HG03064 (cell line): ENCODE measurements at regions not wholly inside any gene's neighbourhood (a gene's known extent, or its start where the extent isn't known, plus 50 kb on each side); places are given as distances from the start of the nearest gene placed in this dataset.
"Not testable (repeated sequence)": the region's sequence is repeated elsewhere in the genome, so short reads cannot be mapped to it uniquely, and the experiment has no call there.

Source experiments
- ATAC-seq: cut with Tn5 transposase; IDR thresholded peaks from one replicate; pipeline ENCODE4 v1.9.1; 2021; ENCODE audit warnings: low read depth; ENCODE audit not compliant: unreplicated experiment

DNA sequence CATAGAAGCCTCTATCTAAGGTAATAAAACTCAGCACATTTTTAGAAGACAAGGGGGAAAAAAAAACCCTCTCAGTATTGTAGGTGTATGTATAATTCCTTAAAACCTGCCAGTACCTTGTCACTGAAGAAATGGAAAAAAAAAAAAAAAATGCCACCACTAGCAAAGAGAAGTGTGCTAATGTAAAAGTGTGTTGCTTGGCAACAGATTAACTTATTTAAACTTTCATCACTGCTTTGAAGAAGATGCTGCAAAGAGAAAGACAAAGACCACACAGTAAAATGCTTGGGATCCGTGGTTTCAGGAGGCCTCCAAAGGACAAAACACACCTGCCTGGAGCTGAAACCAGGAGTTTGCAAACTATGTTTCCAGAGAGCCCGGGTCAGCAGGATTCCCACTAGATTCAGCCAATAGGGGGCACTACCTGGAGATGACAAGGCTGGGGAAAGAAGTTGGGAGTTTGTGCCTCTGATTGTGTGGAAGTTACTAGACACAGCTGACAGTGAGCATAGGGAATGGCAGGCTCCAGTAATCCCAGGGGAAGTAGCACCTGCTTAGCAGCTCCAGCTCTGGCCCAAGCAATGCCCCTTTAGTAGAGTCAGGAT is 169.1 kb upstream of the TRIB2 start:
- no peak for ATAC-seq

DNA sequence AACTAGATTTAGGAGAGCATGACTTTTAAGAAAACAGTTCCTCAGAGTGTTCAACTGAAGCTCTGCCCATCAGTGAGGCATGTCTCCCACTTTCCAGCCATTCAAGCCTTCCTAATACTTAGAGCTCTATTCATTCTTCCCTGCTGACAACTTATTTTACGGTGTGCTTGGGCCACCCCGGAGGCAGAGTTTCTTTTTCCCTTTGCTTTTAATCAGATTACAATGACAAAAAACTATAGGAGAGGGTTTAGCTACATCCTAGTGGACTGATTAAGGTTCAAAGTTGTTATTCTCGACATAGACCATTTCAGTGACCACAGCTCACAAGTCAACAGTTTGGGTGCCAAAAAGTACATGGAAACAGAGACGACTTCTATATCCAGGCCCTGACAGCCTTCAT is 167.8 kb upstream of the TRIB2 start:
- ATAC-seq: no peak

- ATAC-seq: no peak
Observed at GRCh38 chr2:12549641-12550040, 167.1 kb upstream of the TRIB2 start.

GRCh38 chr2:12552092-12552491 is 164.6 kb upstream of the TRIB2 start:
- ATAC-seq: no peak

DNA sequence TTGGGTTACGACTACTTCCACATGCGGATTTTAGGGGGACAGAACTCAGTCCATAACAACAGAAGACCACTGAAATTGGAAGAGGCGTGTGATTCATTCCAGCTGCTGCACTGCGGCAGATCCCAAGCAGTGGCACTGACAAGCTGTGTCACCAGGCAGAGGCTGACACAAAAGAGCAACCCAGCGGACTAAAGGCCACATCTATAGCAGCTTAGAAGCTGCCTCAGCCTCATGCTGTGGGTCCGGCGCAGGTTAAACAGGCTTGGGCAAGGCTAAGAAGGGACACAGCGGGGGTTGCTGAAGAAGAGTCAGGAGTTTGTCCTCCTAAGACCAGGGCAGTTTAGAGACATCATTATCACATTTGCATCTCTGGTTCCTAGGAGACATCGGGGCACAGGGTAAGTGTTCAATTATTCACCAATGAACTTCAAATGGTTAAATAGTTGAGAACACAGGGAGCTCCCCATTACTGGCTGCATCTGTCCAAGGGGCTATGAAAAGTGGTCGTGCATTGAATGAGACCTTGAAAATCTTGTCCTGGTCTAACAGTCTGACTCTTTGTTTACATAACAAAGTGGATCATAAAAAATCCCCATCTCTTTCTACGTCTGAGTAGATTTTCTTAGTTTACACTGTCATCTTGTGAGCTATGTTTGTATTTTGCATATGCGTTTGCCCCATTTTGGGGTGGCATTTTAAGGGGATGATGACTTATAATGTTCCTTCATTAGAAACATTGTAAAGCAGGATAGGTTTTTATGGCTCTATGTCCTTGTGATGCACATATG is 162.3 kb upstream of the TRIB2 start:
- no peak for ATAC-seq

- no peak for ATAC-seq
Observed at GRCh38 chr2:12555012-12555645, 161.6 kb upstream of the TRIB2 start.

GRCh38 chr2:12556762-12557161 is 160.0 kb upstream of the TRIB2 start:
- ATAC-seq: no peak

DNA sequence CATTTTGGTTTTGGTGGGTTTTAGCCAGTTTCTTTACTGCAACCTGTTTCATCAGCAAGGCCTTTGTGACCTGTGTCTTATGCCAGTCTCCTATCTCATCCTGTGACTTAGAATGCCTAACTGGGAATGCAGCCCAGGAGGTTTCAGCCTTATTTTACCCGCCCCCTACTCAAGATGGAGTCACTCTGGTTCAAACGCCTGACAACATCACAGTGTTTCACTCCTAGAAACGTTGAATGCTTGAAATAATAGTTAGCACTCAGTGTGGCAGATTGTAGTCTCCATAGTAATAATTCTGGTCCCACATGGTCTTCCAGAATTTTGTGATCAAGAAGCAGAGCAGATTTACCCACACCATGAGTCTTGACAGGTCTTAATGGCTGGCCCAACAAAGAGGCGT is 159.0 kb upstream of the TRIB2 start:
- no peak for ATAC-seq

DNA sequence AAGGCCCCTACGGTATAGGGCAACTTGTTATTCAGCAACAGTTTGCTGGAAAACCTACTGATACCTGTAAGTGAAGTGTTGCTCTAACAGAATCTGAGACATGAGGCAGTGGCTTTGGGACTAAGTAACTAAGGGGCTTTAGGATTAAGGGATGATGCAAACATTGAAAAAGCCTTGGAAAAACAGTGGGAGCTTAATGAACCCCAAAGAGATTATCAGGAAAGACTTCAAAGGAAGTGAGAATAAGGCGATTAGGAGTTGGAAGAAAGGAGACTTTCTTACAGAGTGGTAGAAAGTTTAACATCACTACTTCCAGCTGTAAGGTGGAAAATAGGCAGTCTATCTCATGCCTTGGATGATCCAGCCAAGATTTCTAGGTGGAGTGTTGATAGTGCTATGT is 158.2 kb upstream of the TRIB2 start:
- ATAC-seq: no peak

GRCh38 chr2:12560618-12561017 is 156.1 kb upstream of the TRIB2 start:
- no peak for ATAC-seq

DNA sequence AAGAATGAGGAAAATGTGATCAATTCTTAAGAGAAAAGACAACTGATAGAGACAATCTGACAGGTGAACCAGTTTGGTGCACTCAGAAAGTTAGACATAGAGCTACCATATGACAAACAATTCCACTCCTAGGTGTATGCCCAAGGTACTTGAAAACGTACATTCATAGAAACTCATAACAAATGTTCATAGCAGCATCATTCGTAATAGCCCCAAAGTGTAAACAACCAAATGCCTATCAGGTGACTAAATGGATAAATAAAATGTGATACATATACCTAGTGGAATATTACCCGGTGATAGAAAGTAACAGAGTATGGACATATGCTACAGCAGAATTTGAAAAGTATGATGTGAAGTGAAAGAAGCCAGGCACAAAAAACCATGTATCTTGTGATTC is 149.3 kb upstream of the TRIB2 start:
- no peak for ATAC-seq

DNA sequence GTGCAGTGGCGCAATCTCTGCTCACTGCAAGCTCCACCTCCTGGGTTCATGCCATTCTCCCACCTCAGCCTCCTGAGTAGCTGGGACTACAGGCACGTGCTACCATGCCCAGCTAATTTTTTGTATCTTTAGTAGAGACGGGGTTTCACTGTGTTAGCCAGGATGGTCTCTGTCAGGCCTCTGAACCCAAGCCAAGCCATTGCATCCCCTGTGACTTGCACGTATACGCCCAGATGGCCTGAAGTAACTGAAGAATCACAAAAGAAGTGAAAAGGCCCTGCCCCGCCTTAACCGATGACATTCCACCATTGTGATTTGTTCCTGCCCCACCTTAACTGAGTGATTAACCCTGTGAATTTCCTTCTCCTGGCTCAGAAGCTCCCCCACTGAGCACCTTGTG is 147.2 kb upstream of the TRIB2 start:
- not testable (repeated sequence) for ATAC-seq

DNA sequence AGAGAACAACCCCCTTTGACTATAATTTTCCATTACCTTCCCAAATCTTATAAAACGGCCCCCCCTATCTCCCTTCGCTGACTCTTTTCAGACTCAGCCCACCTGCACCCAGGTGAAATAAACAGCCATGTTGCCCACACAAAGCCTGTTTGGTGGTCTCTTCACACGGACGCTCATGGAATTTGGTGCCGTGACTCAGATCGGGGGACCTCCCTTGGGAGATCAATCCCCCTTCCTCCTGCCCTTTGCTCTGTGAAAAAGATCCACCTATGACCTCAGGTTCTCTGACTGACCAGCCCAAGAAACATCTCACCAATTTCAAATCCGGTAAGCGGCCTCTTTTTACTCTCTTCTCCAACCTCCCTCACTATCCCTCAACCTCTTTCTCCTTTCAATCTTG is 146.8 kb upstream of the TRIB2 start:
- not testable (repeated sequence) for ATAC-seq

DNA sequence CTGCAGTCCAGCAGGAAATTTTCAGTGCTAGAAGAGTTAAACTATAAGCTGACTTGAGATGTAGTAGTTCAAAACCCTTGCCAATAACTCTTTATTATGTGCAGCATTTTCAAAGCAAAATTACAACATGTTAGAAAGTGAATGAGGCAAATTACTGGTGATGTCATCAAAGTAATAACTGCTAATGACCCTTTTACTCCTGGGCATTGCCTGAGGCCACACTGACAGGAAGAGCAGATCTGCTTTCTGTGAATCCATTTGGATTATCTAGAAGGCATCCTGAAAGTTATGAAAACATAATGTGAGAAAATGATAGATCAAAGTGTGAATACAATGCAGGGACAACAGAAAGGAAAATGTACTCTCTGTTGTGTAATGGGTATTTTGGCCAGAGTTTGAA is 139.6 kb upstream of the TRIB2 start:
- no peak for ATAC-seq

DNA sequence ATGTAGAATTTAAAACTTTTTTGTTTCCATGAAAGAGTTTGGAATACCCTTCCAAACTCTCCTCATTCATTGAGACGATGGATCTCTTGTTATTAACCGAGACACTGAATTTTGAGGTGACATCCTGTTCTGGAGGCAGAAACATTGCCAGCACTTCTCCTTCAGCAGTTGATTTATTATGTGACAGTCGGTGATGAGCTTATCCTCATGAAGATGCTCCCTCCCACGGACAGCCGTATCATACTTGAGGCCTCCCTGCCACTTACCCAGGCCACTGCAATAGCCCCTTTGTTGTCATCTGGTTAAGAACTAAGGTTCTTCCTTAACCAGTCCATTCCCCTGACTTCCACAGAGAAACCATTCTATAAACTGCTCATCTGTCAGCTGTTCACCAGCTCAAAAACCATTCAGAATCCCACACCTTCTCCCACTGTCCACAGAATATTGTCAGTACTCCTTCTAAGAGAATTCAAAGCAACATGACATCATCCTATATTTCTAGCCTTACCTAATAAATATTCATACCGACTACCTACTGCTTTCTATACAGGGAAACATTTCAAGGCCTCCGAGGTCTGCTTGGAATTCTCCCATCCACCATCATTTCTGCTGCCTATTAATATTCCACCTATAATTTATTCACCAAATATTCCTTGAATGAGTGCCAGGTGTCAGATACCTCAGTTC is 139.0 kb upstream of the TRIB2 start:
- no peak for ATAC-seq

- no peak for ATAC-seq
Observed at GRCh38 chr2:12579018-12579417, 137.7 kb upstream of the TRIB2 start.

DNA sequence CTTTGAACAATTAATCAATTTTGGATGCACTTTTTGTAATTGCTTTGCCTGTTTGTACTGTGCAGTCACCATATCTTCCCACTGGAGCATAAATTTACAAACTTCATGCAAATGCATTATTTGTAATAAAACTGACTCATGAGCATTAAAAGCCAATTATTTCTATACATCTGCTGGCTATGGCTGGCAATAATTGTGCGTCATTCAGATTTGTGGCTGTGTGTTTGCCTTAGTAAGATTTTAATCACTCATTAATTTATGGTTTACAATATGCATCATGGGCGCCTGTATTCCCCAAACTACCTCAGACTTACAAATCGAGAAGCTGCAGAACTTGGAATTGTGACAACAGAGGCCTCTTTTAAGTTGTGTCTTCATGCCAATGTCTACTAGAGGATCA is 132.4 kb upstream of the TRIB2 start:
- no peak for ATAC-seq

DNA sequence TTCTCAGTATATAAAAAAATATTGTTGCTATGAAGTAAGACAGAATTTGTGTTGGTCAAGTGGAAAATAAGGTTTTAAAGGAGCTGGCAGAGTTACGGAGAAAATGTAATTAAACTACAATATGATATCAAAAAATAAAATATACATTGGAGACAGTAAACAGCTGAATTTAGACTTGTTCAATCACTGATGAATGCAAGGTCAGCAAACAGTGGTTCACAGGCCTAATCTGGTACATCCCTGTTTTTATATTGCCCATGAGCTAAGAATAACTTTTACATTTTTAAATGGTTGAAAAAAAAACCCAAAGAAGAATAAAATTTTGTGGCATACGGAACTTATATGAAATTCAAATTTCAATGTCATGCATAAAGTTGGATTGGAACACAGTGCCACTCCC is 131.0 kb upstream of the TRIB2 start:
- ATAC-seq: no peak

- no peak for ATAC-seq
Observed at GRCh38 chr2:12587228-12587627, 129.5 kb upstream of the TRIB2 start.

DNA sequence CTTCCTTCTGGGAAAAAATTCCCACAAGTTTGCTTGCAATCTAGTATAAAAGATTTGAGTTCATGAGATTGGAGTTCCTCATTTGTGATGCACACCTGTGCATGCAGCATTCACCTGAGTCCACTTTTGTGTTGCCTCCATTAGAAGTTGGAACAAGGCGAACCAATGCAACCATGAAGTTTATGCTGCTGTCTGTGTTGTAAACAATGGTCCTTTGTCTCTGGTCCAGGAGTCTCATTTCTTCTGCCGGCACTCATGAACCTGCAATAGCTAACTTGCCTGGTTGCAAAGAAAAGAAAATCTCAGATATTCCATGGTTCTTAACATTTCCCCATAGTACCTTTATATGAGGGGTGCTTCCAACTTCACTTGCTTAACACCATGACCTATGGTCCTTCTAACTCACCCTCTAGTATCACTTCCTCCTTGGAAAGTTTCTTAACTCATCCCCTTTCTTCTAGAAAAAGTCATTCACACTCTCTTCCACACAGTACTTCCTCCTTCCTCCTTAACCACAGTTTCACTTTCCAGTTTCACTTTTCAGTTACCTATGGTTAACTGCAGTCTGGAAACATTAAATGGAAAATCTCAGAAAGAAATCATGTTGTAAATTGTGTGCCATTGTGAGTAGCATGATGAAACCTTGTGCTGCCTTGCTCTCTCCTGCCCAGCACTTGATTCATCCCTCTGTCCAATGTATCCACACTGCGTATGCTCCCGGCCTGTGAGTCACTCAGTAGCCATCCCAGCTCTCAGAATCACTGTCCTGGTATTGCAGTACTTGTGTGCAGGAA is 128.8 kb upstream of the TRIB2 start:
- ATAC-seq: peak; percentile 57

DNA sequence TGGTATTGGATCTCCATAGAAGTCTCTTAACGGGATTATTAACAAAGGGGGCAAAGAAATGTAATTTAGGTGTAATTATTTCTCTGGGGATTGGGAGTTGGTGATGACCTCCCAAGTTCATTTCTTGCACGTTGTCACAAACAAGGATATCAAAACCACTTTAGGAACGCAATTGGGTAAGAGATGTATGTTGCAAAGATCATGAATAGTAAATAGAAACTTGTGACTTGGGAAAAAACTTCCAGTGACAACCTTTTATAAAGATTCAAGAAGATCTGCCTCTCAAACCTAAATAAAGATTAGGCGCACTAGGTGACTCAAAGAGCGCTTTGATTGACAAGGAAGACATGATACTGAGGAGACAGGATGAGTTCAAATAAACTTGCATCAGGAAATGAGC is 127.8 kb upstream of the TRIB2 start:
- ATAC-seq: no peak
